OCI-LY1 (cell line): ENCODE measurements at regions not wholly inside any gene's neighbourhood (a gene's known extent, or its start where the extent isn't known, plus 50 kb on each side); places are given as distances from the start of the nearest gene placed in this dataset.

Experiments used
- EZH2 ChIP-seq: fragments of 200-600 bp; sonication (generic), shearing (Covaris generic); IDR thresholded peaks from 2 replicates; pipeline ENCODE4 v1.8.0; 2017; ENCODE audit warnings: borderline replicate concordance, mixed run types, mild to moderate bottlenecking, antibody characterized with exemption, low read length, moderate library complexity, mixed read lengths
- TF ChIP-seq, protein P1 (sequence below): fragments of 200-600 bp; sonication (generic), shearing (Covaris generic); IDR thresholded peaks from 2 replicates; pipeline ENCODE4 v1.5.1; 2017; ENCODE audit warnings: mild to moderate bottlenecking, antibody characterized with exemption, low read length, moderate library complexity, mixed read lengths

DNA sequence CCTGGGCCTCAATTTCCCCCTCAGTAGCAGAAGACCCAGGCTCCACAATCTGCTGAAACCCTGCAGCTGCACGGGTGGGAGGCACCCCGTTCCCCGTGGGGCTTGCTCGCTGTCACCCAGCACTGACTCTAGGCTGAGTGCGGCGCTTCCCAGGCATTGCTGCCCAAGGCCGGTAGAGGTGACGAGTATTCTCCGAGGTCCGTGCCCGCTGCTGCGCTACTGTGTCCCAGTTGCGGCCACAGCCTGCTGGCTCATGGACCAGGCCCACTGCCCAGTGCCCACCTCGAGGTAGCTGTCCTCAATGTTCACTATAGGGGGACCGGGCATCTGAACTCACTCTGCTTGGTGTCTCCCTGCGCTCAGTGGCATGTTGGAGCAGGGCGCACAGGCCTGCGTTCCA is 74.7 kb downstream of the GSC start:
- TF ChIP-seq, protein P1, sequence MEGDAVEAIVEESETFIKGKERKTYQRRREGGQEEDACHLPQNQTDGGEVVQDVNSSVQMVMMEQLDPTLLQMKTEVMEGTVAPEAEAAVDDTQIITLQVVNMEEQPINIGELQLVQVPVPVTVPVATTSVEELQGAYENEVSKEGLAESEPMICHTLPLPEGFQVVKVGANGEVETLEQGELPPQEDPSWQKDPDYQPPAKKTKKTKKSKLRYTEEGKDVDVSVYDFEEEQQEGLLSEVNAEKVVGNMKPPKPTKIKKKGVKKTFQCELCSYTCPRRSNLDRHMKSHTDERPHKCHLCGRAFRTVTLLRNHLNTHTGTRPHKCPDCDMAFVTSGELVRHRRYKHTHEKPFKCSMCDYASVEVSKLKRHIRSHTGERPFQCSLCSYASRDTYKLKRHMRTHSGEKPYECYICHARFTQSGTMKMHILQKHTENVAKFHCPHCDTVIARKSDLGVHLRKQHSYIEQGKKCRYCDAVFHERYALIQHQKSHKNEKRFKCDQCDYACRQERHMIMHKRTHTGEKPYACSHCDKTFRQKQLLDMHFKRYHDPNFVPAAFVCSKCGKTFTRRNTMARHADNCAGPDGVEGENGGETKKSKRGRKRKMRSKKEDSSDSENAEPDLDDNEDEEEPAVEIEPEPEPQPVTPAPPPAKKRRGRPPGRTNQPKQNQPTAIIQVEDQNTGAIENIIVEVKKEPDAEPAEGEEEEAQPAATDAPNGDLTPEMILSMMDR = no peak
- no peak for TF ChIP-seq EZH2
